Uterus (tissue), 2 donors: ENCODE measurements at regions not wholly inside any gene's neighbourhood (a gene's known extent, or its start where the extent isn't known, plus 50 kb on each side); places are given as distances from the start of the nearest gene placed in this dataset.

Source experiments
- POLR2A ChIP-seq, 2 donors: fragments of 450-650 bp; IDR thresholded peaks; one replicate each; pipeline ENCODE4 v1.6.1; 2016; ENCODE audit warnings: antibody characterized with exemption in 2 of 2, mild to moderate bottlenecking in 1 of 2, moderate library complexity in 1 of 2
- TF ChIP-seq, protein P1 (sequence below), 4 experiments: fragments of 200-600 bp in 2 of 4; fragments of 450-650 bp in 2 of 4; sonication (generic) in 2 of 4; IDR thresholded peaks; one replicate each; pipeline ENCODE4 v1.5.1; 2016 to 2019; ENCODE audit warnings: antibody characterized with exemption in 4 of 4, mild to moderate bottlenecking in 2 of 4, moderate library complexity in 1 of 4

DNA sequence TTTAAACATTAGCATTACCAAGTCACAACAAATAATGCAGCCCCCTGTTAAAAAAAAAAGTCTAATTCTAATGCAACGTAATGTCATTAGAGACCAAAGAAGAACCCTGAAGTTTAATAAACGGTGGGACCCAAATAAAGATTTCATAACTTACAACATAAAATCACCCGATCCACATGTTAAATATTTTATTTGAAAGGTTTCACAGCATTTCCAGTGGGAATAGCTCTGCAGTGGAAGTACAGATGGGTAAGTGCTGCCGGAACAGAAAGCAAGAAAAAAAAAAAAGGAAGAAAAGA is 320.6 kb upstream of the ZMIZ1 start:
- no peak for TF ChIP-seq POLR2A (IDR thresholded peaks at IDR 0.05)
- TF ChIP-seq, protein P1, sequence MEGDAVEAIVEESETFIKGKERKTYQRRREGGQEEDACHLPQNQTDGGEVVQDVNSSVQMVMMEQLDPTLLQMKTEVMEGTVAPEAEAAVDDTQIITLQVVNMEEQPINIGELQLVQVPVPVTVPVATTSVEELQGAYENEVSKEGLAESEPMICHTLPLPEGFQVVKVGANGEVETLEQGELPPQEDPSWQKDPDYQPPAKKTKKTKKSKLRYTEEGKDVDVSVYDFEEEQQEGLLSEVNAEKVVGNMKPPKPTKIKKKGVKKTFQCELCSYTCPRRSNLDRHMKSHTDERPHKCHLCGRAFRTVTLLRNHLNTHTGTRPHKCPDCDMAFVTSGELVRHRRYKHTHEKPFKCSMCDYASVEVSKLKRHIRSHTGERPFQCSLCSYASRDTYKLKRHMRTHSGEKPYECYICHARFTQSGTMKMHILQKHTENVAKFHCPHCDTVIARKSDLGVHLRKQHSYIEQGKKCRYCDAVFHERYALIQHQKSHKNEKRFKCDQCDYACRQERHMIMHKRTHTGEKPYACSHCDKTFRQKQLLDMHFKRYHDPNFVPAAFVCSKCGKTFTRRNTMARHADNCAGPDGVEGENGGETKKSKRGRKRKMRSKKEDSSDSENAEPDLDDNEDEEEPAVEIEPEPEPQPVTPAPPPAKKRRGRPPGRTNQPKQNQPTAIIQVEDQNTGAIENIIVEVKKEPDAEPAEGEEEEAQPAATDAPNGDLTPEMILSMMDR (IDR thresholded peaks at IDR 0.05) = no peak
